ENCODE measurements at regions not wholly inside any gene's neighbourhood (a gene's known extent, or its start where the extent isn't known, plus 50 kb on each side); places are given as distances from the start of the nearest gene placed in this dataset.

DNA sequence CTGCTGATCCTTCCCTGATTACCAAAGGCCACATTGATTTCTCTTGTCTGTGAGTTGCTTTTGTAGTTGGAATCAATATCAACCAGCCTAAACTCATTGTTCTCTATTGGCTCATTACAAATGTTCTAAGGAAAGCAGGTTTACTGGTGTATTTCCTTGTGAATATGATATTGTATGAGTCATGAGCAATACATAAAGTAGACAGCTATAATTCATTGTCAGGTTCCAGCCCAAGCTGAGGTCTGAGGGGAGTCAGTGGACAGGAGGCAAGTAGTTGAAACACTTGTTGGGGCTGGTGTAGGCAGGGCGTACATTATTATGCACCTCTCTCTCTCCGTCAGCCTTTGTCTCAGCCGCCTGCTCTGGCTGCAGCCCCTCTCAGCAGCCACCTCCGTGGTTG is 451.7 kb downstream of the IPMK start:
- TF ChIP-seq, protein P1, sequence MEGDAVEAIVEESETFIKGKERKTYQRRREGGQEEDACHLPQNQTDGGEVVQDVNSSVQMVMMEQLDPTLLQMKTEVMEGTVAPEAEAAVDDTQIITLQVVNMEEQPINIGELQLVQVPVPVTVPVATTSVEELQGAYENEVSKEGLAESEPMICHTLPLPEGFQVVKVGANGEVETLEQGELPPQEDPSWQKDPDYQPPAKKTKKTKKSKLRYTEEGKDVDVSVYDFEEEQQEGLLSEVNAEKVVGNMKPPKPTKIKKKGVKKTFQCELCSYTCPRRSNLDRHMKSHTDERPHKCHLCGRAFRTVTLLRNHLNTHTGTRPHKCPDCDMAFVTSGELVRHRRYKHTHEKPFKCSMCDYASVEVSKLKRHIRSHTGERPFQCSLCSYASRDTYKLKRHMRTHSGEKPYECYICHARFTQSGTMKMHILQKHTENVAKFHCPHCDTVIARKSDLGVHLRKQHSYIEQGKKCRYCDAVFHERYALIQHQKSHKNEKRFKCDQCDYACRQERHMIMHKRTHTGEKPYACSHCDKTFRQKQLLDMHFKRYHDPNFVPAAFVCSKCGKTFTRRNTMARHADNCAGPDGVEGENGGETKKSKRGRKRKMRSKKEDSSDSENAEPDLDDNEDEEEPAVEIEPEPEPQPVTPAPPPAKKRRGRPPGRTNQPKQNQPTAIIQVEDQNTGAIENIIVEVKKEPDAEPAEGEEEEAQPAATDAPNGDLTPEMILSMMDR (IDR thresholded peaks at IDR 0.05), result no peak
- TF ChIP-seq, protein P2, sequence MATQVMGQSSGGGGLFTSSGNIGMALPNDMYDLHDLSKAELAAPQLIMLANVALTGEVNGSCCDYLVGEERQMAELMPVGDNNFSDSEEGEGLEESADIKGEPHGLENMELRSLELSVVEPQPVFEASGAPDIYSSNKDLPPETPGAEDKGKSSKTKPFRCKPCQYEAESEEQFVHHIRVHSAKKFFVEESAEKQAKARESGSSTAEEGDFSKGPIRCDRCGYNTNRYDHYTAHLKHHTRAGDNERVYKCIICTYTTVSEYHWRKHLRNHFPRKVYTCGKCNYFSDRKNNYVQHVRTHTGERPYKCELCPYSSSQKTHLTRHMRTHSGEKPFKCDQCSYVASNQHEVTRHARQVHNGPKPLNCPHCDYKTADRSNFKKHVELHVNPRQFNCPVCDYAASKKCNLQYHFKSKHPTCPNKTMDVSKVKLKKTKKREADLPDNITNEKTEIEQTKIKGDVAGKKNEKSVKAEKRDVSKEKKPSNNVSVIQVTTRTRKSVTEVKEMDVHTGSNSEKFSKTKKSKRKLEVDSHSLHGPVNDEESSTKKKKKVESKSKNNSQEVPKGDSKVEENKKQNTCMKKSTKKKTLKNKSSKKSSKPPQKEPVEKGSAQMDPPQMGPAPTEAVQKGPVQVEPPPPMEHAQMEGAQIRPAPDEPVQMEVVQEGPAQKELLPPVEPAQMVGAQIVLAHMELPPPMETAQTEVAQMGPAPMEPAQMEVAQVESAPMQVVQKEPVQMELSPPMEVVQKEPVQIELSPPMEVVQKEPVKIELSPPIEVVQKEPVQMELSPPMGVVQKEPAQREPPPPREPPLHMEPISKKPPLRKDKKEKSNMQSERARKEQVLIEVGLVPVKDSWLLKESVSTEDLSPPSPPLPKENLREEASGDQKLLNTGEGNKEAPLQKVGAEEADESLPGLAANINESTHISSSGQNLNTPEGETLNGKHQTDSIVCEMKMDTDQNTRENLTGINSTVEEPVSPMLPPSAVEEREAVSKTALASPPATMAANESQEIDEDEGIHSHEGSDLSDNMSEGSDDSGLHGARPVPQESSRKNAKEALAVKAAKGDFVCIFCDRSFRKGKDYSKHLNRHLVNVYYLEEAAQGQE (IDR thresholded peaks at IDR 0.05; ENCODE audit: insufficient read depth in 1 of 2, low read depth in 2 of 2, low read length in 1 of 2), result no peak
- no peak for TF ChIP-seq POLR2AphosphoS5 (IDR thresholded peaks at IDR 0.05; ENCODE audit: low read depth, low read length)

All from Panc1 (cell line).